T-helper 17 cell (primary cell): ENCODE measurements at regions not wholly inside any gene's neighbourhood (a gene's known extent, or its start where the extent isn't known, plus 50 kb on each side); places are given as distances from the start of the nearest gene placed in this dataset.

Experiments
- ATAC-seq: fragments of 150-1000 bp; cut with Tn5 transposase; 2 replicates; pipeline ENCODE4 v1.10.0; 2021; ENCODE audit warnings: mild to moderate bottlenecking, moderate library complexity
- DNase-seq, 3 donors: peaks; one replicate each; pipeline versions ENCODE4 v3.0.0 to v3.0.0-alpha.2; 2020 to 2021
- H3K9me3 ChIP-seq: one replicate; pipeline ENCODE4 v1.7.0; 2013; ENCODE audit warnings: low read length, mild to moderate bottlenecking; ENCODE audit not compliant: control insufficient read depth, poor library complexity, severe bottlenecking
- H3K27ac Mint-ChIP-seq: one replicate; pipeline ENCODE4 v1.8.0; 2022; ENCODE audit warnings: mild to moderate bottlenecking, moderate library complexity, mixed read lengths
- H3K27me3 Mint-ChIP-seq: one replicate; pipeline ENCODE4 v1.8.0; 2022; ENCODE audit warnings: mixed read lengths
- H3K36me3 Mint-ChIP-seq: one replicate; pipeline ENCODE4 v1.8.0; 2022; ENCODE audit warnings: low read depth, mixed read lengths
- H3K4me1 Mint-ChIP-seq: one replicate; pipeline ENCODE4 v1.8.0; 2022; ENCODE audit warnings: mild to moderate bottlenecking, mixed read lengths
- H3K4me3 Mint-ChIP-seq: one replicate; pipeline ENCODE4 v1.8.0; 2022; ENCODE audit warnings: mild to moderate bottlenecking, moderate library complexity, mixed read lengths

- no peak for DNase-seq
- no peak overlapping the region for H3K4me3 Mint-ChIP-seq
- H3K36me3 Mint-ChIP-seq: no peaks in the 10 kb centered on the region
- H3K4me1 Mint-ChIP-seq: peaks cover 3% of the 10 kb centered on the region
- peaks cover 48% of the 10 kb centered on the region for H3K27me3 Mint-ChIP-seq
- H3K27ac Mint-ChIP-seq: no peak overlapping the region
- ATAC-seq: no peak
- no peaks in the 10 kb centered on the region for H3K9me3 ChIP-seq
These were observed 158.9 kb downstream of the COL6A3 start for GRCh38 chr2:237254911-237255578.

GRCh38 chr2:237256887-237257286 lies 157.1 kb downstream of the COL6A3 start:
- no peaks in the 10 kb centered on the region for H3K9me3 ChIP-seq
- no peak overlapping the region for H3K4me3 Mint-ChIP-seq
- H3K27me3 Mint-ChIP-seq: peaks cover 49% of the 10 kb centered on the region
- H3K4me1 Mint-ChIP-seq: peaks cover 3% of the 10 kb centered on the region
- no peak for ATAC-seq
- no peak overlapping the region for H3K27ac Mint-ChIP-seq
- no peak for DNase-seq
- no peaks in the 10 kb centered on the region for H3K36me3 Mint-ChIP-seq

- ATAC-seq (no peak), DNase-seq (no peak)
- no peaks in the 10 kb centered on the region for H3K36me3 Mint-ChIP-seq
- no peaks in the 10 kb centered on the region for H3K9me3 ChIP-seq
- H3K4me1 Mint-ChIP-seq: peaks cover 3% of the 10 kb centered on the region
- H3K4me3 Mint-ChIP-seq: no peak overlapping the region
- H3K27ac Mint-ChIP-seq: no peak overlapping the region
- peaks cover 54% of the 10 kb centered on the region for H3K27me3 Mint-ChIP-seq
These were observed 156.5 kb downstream of the COL6A3 start for GRCh38 chr2:237257471-237257951.

- no peaks in the 10 kb centered on the region for H3K9me3 ChIP-seq
- H3K27me3 Mint-ChIP-seq: peaks cover 48% of the 10 kb centered on the region
- DNase-seq (no peak), ATAC-seq (no peak)
- no peaks in the 10 kb centered on the region for H3K36me3 Mint-ChIP-seq
- H3K27ac Mint-ChIP-seq: no peak overlapping the region
- H3K4me3 Mint-ChIP-seq: no peak overlapping the region
- H3K4me1 Mint-ChIP-seq: peaks cover 3% of the 10 kb centered on the region
These were observed 155.8 kb downstream of the COL6A3 start for GRCh38 chr2:237258116-237258515.

- H3K9me3 ChIP-seq: no peaks in the 10 kb centered on the region
- no peaks in the 10 kb centered on the region for H3K36me3 Mint-ChIP-seq
These were observed 155.3 kb downstream of the COL6A3 start for GRCh38 chr2:237258615-237259014.

GRCh38 chr2:237259201-237259600 lies 154.8 kb downstream of the COL6A3 start:
- H3K4me3 Mint-ChIP-seq: no peak overlapping the region

More at GRCh38 chr2:237258615-237259014, 155.3 kb downstream of the COL6A3 start:
- Mint-ChIP-seq H3K4me3 (no peak overlapping the region), H3K27ac (no peak overlapping the region), H3K27me3 (peaks cover 43% of the 10 kb centered on the region), H3K4me1 (peaks cover 3% of the 10 kb centered on the region)
- ATAC-seq (no peak), DNase-seq (no peak)

GRCh38 chr2:237260039-237260620 lies 153.8 kb downstream of the COL6A3 start:
- H3K27ac Mint-ChIP-seq: no peak overlapping the region
- ATAC-seq: no peak
- H3K4me3 Mint-ChIP-seq: no peak overlapping the region
- peaks cover 3% of the 10 kb centered on the region for H3K4me1 Mint-ChIP-seq
- H3K9me3 ChIP-seq: no peaks in the 10 kb centered on the region
- H3K36me3 Mint-ChIP-seq: no peaks in the 10 kb centered on the region
- peaks cover 38% of the 10 kb centered on the region for H3K27me3 Mint-ChIP-seq
- no peak for DNase-seq

More at GRCh38 chr2:237259201-237259600, 154.8 kb downstream of the COL6A3 start:
- H3K27ac Mint-ChIP-seq: no peak overlapping the region
- H3K36me3 Mint-ChIP-seq: no peaks in the 10 kb centered on the region
- DNase-seq (no peak), ATAC-seq (no peak)
- H3K27me3 Mint-ChIP-seq: peaks cover 37% of the 10 kb centered on the region
- H3K9me3 ChIP-seq: no peaks in the 10 kb centered on the region
- H3K4me1 Mint-ChIP-seq: peaks cover 3% of the 10 kb centered on the region

GRCh38 chr2:237260686-237261085 lies 153.3 kb downstream of the COL6A3 start:
- no peak for DNase-seq
- peaks cover 38% of the 10 kb centered on the region for H3K27me3 Mint-ChIP-seq
- no peak for ATAC-seq
- H3K36me3 Mint-ChIP-seq: no peaks in the 10 kb centered on the region
- peaks cover 3% of the 10 kb centered on the region for H3K4me1 Mint-ChIP-seq
- no peak overlapping the region for H3K27ac Mint-ChIP-seq
- no peaks in the 10 kb centered on the region for H3K9me3 ChIP-seq
- H3K4me3 Mint-ChIP-seq: no peak overlapping the region

- H3K9me3 ChIP-seq: no peaks in the 10 kb centered on the region
- H3K4me1 Mint-ChIP-seq: peaks cover 3% of the 10 kb centered on the region
- peaks cover 33% of the 10 kb centered on the region for H3K27me3 Mint-ChIP-seq
- H3K4me3 Mint-ChIP-seq: no peak overlapping the region
- DNase-seq (no peak), ATAC-seq (no peak)
- no peak overlapping the region for H3K27ac Mint-ChIP-seq
- H3K36me3 Mint-ChIP-seq: no peaks in the 10 kb centered on the region
These were observed 152.6 kb downstream of the COL6A3 start for GRCh38 chr2:237261327-237261726.

GRCh38 chr2:237262838-237263771 lies 150.9 kb downstream of the COL6A3 start:
- DNase-seq (no peak), ATAC-seq (no peak)
- H3K27me3 Mint-ChIP-seq: peaks cover 22% of the 10 kb centered on the region
- no peak overlapping the region for H3K27ac Mint-ChIP-seq
- no peak overlapping the region for H3K4me3 Mint-ChIP-seq
- H3K36me3 Mint-ChIP-seq: no peaks in the 10 kb centered on the region
- peaks cover under 1% of the 10 kb centered on the region for H3K4me1 Mint-ChIP-seq
- H3K9me3 ChIP-seq: no peaks in the 10 kb centered on the region

- H3K4me3 Mint-ChIP-seq: no peak overlapping the region
- H3K36me3 Mint-ChIP-seq: no peaks in the 10 kb centered on the region
- no peak for ATAC-seq
- no peaks in the 10 kb centered on the region for H3K4me1 Mint-ChIP-seq
- peaks cover 29% of the 10 kb centered on the region for H3K27me3 Mint-ChIP-seq
- no peak for DNase-seq
- no peaks in the 10 kb centered on the region for H3K9me3 ChIP-seq
- H3K27ac Mint-ChIP-seq: no peak overlapping the region
These were observed 149.3 kb downstream of the COL6A3 start for GRCh38 chr2:237264480-237265219.

GRCh38 chr2:237268004-237268708 lies 145.8 kb downstream of the COL6A3 start:
- no peaks in the 10 kb centered on the region for H3K9me3 ChIP-seq
- no peak overlapping the region for H3K27ac Mint-ChIP-seq
- H3K4me1 Mint-ChIP-seq: no peaks in the 10 kb centered on the region
- peaks cover 46% of the 10 kb centered on the region for H3K27me3 Mint-ChIP-seq
- ATAC-seq (no peak), DNase-seq (no peak)
- H3K36me3 Mint-ChIP-seq: peaks cover 6% of the 10 kb centered on the region
- no peak overlapping the region for H3K4me3 Mint-ChIP-seq
